Left lung (tissue), 4 donors: ENCODE measurements at regions not wholly inside any gene's neighbourhood (a gene's known extent, or its start where the extent isn't known, plus 50 kb on each side); places are given as distances from the start of the nearest gene placed in this dataset.

Experiments used
- ATAC-seq: fragments of 200-7000 bp; cut with Tn5 transposase; one replicate; pipeline ENCODE4 v1.9.1; 2020; ENCODE audit warnings: moderate library complexity
- DNase-seq, 4 donors: peaks; one replicate each; pipeline ENCODE4 v3.0.0-alpha.2; 2013 to 2020
- H3K27ac ChIP-seq, 2 donors: fragments of 200-600 bp; sonication (generic) in 1 of 2; one replicate each; pipeline versions ENCODE4 v1.5.0 to v1.8.0; 2020 to 2021
- H3K27me3 ChIP-seq, 2 donors: fragments of 200-600 bp; sonication (generic) in 1 of 2; one replicate each; pipeline versions ENCODE4 v1.5.0 to v1.8.0; 2020 to 2021
- H3K36me3 ChIP-seq, 2 donors: fragments of 200-600 bp; sonication (generic) in 1 of 2; one replicate each; pipeline versions ENCODE4 v1.5.0 to v1.8.0; 2020 to 2021
- H3K4me1 ChIP-seq, 2 donors: fragments of 200-600 bp; one replicate each; pipeline ENCODE4 v1.8.0; 2021
- H3K4me3 ChIP-seq, 2 donors: fragments of 200-600 bp; sonication (generic) in 1 of 2; one replicate each; pipeline versions ENCODE4 v1.5.0 to v1.8.0; 2020 to 2021; ENCODE audit warnings: mild to moderate bottlenecking in 1 of 2
- H3K9me3 ChIP-seq, 2 donors: fragments of 200-600 bp; sonication (generic) in 1 of 2; one replicate each; pipeline versions ENCODE4 v1.5.0 to v1.8.0; 2020 to 2021
- intact Hi-C, 2 donors: fragments of 100-400 bp; cut with DNase I; formaldehyde crosslinking; loops; one replicate each; pipeline versions ENCODE4 v1.11.2 to v1.14.2; 2022
- TF ChIP-seq, protein P1 (sequence below), 2 donors: fragments of 200-600 bp; sonication (generic) in 1 of 2; IDR thresholded peaks; one replicate each; pipeline versions ENCODE4 v1.5.0 to v1.8.0; 2021; ENCODE audit warnings: antibody characterized with exemption in 2 of 2
- donor health status: DM: no; HTN: yes; CAD: no.
- donor health status: DM: no; HTN: no; CAD: no.

GRCh38 chr14:82626156-82627066 lies 1092.8 kb upstream of the SEL1L start:
- intact Hi-C loops: no loop called here
- DNase-seq (no peak), ATAC-seq (no peak)
- Histone ChIP-seq H3K4me1 (no peaks in the 10 kb centered on the region), H3K27ac (no peak overlapping the region), H3K9me3 (peaks cover 0 to 4% of the 10 kb centered on the region in 2 donors), H3K36me3 (no peaks in the 10 kb centered on the region), H3K4me3 (no peak overlapping the region), H3K27me3 (no peaks in the 10 kb centered on the region)
- TF ChIP-seq, protein P1, sequence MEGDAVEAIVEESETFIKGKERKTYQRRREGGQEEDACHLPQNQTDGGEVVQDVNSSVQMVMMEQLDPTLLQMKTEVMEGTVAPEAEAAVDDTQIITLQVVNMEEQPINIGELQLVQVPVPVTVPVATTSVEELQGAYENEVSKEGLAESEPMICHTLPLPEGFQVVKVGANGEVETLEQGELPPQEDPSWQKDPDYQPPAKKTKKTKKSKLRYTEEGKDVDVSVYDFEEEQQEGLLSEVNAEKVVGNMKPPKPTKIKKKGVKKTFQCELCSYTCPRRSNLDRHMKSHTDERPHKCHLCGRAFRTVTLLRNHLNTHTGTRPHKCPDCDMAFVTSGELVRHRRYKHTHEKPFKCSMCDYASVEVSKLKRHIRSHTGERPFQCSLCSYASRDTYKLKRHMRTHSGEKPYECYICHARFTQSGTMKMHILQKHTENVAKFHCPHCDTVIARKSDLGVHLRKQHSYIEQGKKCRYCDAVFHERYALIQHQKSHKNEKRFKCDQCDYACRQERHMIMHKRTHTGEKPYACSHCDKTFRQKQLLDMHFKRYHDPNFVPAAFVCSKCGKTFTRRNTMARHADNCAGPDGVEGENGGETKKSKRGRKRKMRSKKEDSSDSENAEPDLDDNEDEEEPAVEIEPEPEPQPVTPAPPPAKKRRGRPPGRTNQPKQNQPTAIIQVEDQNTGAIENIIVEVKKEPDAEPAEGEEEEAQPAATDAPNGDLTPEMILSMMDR (IDR thresholded peaks at IDR 0.05): no peak

GRCh38 chr14:82635915-82636314 lies 1102.3 kb upstream of the SEL1L start:
- no peak overlapping the region for H3K27ac ChIP-seq
- H3K9me3 ChIP-seq: peaks cover 0 to 3% of the 10 kb centered on the region in 2 donors
- H3K4me3 ChIP-seq: no peak overlapping the region
- DNase-seq (no peak), ATAC-seq (no peak)
- TF ChIP-seq, protein P1 (IDR thresholded peaks at IDR 0.05): no peak
- no peaks in the 10 kb centered on the region for H3K4me1 ChIP-seq
- no peaks in the 10 kb centered on the region for H3K36me3 ChIP-seq
- H3K27me3 ChIP-seq: no peaks in the 10 kb centered on the region
- intact Hi-C loops: no loop called here

- intact Hi-C loops: no loop called here
- no peak for ATAC-seq
- TF ChIP-seq, protein P1 (IDR thresholded peaks at IDR 0.05): no peak
Measured at GRCh38 chr14:82636426-82636825, 1102.8 kb upstream of the SEL1L start.

DNA sequence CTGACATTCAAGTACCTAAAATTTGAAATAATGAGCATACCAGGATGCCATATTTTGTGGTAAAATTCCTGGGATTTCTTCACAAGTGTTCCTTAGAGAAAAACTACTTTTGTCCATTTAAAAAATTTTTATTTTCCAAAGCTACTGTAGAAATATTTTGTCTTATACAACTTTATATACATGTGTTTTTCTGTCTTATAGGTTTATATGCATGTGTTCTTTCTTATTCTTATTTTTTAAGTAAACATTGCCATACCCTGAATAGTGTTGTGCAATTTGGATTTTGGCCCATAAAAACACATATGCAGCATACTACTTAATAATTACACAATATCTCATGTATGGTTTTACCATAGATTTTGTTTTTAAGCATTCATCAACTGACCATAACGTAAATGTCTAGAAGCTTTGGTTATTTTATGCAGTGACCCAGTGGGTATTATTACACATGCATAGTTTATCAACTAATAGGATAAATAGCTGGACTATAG lies 1107.4 kb upstream of the SEL1L start:
- no peak for ATAC-seq
- H3K4me3 ChIP-seq: no peak overlapping the region
- H3K27me3 ChIP-seq: no peaks in the 10 kb centered on the region
- H3K27ac ChIP-seq: no peak overlapping the region
- intact Hi-C loops: no loop called here
- no peaks in the 10 kb centered on the region for H3K4me1 ChIP-seq
- peak in 2 of 4 donors; percentile 6 to 19 for DNase-seq
- H3K36me3 ChIP-seq: no peaks in the 10 kb centered on the region
- TF ChIP-seq, protein P1 (IDR thresholded peaks at IDR 0.05): no peak
- no peaks in the 10 kb centered on the region for H3K9me3 ChIP-seq

More at GRCh38 chr14:82636426-82636825, 1102.8 kb upstream of the SEL1L start:
- H3K4me3 ChIP-seq: no peak overlapping the region
- no peaks in the 10 kb centered on the region for H3K27me3 ChIP-seq
- no peak overlapping the region for H3K27ac ChIP-seq
- peaks cover 0 to 3% of the 10 kb centered on the region in 2 donors for H3K9me3 ChIP-seq
- no peaks in the 10 kb centered on the region for H3K4me1 ChIP-seq
- DNase-seq: no peak
- H3K36me3 ChIP-seq: no peaks in the 10 kb centered on the region

DNA sequence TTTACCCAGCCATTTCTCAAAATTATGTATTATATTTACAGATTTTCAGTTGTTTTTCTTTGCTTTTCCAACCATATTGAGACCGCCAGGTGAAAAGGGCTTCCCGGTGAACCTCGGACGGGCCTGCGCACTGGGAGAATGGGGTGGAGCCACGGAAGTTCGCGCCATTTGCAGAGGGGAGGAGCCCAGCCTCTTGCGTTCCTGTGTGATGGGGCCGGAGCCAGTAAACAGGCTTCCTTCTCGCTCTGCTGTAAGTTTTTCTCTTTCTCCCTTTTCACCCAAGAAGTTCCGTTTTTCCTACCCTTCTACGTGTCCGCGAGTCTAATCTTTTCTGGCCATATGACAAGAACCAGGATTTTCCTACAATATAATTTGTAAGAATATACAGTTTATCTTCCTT lies 1108.8 kb upstream of the SEL1L start:
- ATAC-seq (no peak), DNase-seq (peak in 2 of 4 donors; percentile 21 to 43)
- TF ChIP-seq, protein P1 (IDR thresholded peaks at IDR 0.05): no peak
- H3K36me3 ChIP-seq: no peaks in the 10 kb centered on the region
- H3K9me3 ChIP-seq: no peaks in the 10 kb centered on the region
- H3K4me1 ChIP-seq: no peaks in the 10 kb centered on the region
- no peak overlapping the region for H3K4me3 ChIP-seq
- no peaks in the 10 kb centered on the region for H3K27me3 ChIP-seq
- intact Hi-C loops: no loop called here
- no peak overlapping the region for H3K27ac ChIP-seq
